CD4-positive, alpha-beta T cell (primary cell): ENCODE measurements at regions not wholly inside any gene's neighbourhood (a gene's known extent, or its start where the extent isn't known, plus 50 kb on each side); places are given as distances from the start of the nearest gene placed in this dataset.

ENCODE experiments used
- ATAC-seq: fragments of 200-7000 bp; cut with Tn5 transposase; one replicate; pipeline ENCODE4 v1.10.0; 2022; ENCODE audit warnings: mild to moderate bottlenecking; ENCODE audit not compliant: poor library complexity
- CTCF ChIA-PET: fragments of 350-600 bp; sonication (Branson Sonifier 250); formaldehyde crosslinking; loops from one replicate; lab custom pipeline; 2021; ENCODE audit warnings: antibody characterized with exemption, inconsistent platforms; lab: Charles Lee
- POLR2A ChIA-PET: fragments of 350-600 bp; sonication (Branson Sonifier 250); formaldehyde crosslinking; loops from one replicate; lab custom pipeline; 2021; ENCODE audit warnings: antibody characterized with exemption, inconsistent platforms; lab: Charles Lee
- DNase-seq, 14 experiments: peaks; one replicate each; pipeline ENCODE4 v3.0.0-alpha.2; 2013 to 2020; ENCODE audit warnings: mixed read lengths in 2 of 14
- H3K27ac ChIP-seq, 2 donors: one replicate each; pipeline versions ENCODE4 v1.5.1 to v1.7.0; 2013; ENCODE audit warnings: low read length in 2 of 2, low read depth in 1 of 2, mild to moderate bottlenecking in 1 of 2
- H3K27me3 ChIP-seq, 2 experiments: 1 replicate in 1 of 2; 2 replicates in 1 of 2; pipeline versions ENCODE4 v1.6.1 to v1.7.0; 2013; ENCODE audit warnings: low read length in 2 of 2, control low read depth in 1 of 2, mild to moderate bottlenecking in 1 of 2, moderate library complexity in 1 of 2; ENCODE audit not compliant: insufficient read depth in 2 of 2, control insufficient read depth in 1 of 2
- H3K36me3 ChIP-seq: one replicate; pipeline ENCODE4 v1.6.1; 2013; ENCODE audit warnings: low read length, control low read depth; ENCODE audit not compliant: insufficient read depth
- H3K4me1 ChIP-seq: one replicate; pipeline ENCODE4 v1.6.1; 2013; ENCODE audit warnings: low read length, control low read depth; ENCODE audit not compliant: insufficient read depth
- H3K4me3 ChIP-seq: one replicate; pipeline ENCODE4 v1.5.1; 2013; ENCODE audit warnings: mild to moderate bottlenecking, low read length, moderate library complexity
- H3K9me3 ChIP-seq, 2 experiments: 1 replicate in 1 of 2; 2 replicates in 1 of 2; pipeline versions ENCODE4 v1.6.1 to v1.7.0; 2013; ENCODE audit warnings: low read length in 2 of 2, mild to moderate bottlenecking in 2 of 2, control low read depth in 1 of 2, moderate library complexity in 1 of 2; ENCODE audit not compliant: control insufficient read depth in 1 of 2, insufficient read depth in 1 of 2
- H3K27ac Mint-ChIP-seq: one replicate; pipeline ENCODE4 v1.8.0; 2020; ENCODE audit warnings: mixed read lengths
- H3K27me3 Mint-ChIP-seq: one replicate; pipeline ENCODE4 v1.8.0; 2021; ENCODE audit warnings: mixed read lengths
- H3K36me3 Mint-ChIP-seq: one replicate; pipeline ENCODE4 v1.8.0; 2021; ENCODE audit warnings: low read depth, mixed read lengths
- H3K4me1 Mint-ChIP-seq: one replicate; pipeline ENCODE4 v1.8.0; 2021; ENCODE audit warnings: low read depth, mixed read lengths
- H3K4me3 Mint-ChIP-seq: one replicate; pipeline ENCODE4 v1.8.0; 2020; ENCODE audit warnings: mild to moderate bottlenecking, mixed read lengths
- H3K9me3 Mint-ChIP-seq: one replicate; pipeline ENCODE4 v1.8.0; 2020; ENCODE audit warnings: mixed read lengths
- intact Hi-C, 2 experiments: fragments of 100-400 bp; cut with DNase I in 1 of 2; cut with micrococcal nuclease in 1 of 2; formaldehyde crosslinking; loops; one replicate each; pipeline versions ENCODE4 v1.15.1 to v1.9.0; 2023 to 2025; cut with DNase I, micrococcal nuclease
- TF ChIP-seq, protein P1 (sequence below): fragments of 200-600 bp; IDR thresholded peaks from one replicate; pipeline ENCODE4 v1.8.0; 2022; ENCODE audit warnings: antibody characterized with exemption, mild to moderate bottlenecking

DNA sequence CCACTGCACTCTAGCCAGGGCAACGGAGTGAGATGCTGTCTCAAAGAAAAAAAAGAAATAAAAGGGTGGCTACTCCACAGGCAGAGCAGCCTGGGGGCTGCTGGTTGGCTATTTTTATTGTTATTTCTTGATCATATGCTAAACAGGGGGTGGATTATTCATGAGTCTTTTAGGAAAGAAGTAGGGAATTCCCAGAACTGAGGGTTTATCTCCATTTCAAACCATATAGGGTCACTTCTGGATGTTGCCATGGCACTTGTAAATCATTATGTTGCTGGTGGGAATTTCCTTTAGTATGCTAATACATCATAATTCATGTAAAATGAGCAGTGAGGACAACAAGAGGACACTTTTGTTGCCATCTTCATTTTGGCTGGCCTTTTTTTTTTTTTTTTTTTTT is 52.1 kb upstream of the GHITM start:
- no peaks in the 10 kb centered on the region for H3K4me1 ChIP-seq
- ChIA-PET POLR2A (no interaction called here), CTCF (no interaction called here)
- Mint-ChIP-seq H3K9me3 (peaks cover 2% of the 10 kb centered on the region), H3K4me1 (no peaks in the 10 kb centered on the region), H3K27ac (no peak overlapping the region), H3K36me3 (no peaks in the 10 kb centered on the region), H3K27me3 (peaks cover 52% of the 10 kb centered on the region), H3K4me3 (no peak overlapping the region)
- H3K36me3 ChIP-seq: no peaks in the 10 kb centered on the region
- no peak overlapping the region for H3K4me3 ChIP-seq
- intact Hi-C loops: no loop called here
- DNase-seq: no peak
- H3K27ac ChIP-seq: no peak overlapping the region
- no peak for ATAC-seq
- TF ChIP-seq, protein P1, sequence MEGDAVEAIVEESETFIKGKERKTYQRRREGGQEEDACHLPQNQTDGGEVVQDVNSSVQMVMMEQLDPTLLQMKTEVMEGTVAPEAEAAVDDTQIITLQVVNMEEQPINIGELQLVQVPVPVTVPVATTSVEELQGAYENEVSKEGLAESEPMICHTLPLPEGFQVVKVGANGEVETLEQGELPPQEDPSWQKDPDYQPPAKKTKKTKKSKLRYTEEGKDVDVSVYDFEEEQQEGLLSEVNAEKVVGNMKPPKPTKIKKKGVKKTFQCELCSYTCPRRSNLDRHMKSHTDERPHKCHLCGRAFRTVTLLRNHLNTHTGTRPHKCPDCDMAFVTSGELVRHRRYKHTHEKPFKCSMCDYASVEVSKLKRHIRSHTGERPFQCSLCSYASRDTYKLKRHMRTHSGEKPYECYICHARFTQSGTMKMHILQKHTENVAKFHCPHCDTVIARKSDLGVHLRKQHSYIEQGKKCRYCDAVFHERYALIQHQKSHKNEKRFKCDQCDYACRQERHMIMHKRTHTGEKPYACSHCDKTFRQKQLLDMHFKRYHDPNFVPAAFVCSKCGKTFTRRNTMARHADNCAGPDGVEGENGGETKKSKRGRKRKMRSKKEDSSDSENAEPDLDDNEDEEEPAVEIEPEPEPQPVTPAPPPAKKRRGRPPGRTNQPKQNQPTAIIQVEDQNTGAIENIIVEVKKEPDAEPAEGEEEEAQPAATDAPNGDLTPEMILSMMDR: no peak
- peaks cover 0 to 8% of the 10 kb centered on the region in 2 experiments for H3K9me3 ChIP-seq
- peaks cover 0 to 10% of the 10 kb centered on the region in 2 experiments for H3K27me3 ChIP-seq

DNA sequence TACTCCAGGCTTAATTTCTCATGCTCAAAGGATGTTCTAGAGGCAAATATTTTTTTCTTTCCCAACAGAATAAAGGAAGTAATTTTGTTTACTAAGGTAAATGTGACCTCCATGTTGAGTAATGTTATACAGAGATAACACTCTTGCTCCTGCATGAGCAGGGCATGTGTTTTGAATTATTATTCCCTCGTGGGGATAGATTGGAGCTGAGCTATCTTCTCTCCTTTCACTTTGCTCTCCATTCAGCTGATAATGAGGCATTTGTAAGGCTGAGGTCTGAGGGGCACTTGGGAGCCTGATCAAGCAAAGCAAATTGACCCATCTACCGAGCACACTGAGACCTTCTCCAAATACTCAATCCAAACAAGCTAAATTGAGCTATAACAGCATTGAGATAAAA is 50.7 kb upstream of the GHITM start:
- H3K9me3 Mint-ChIP-seq: no peaks in the 10 kb centered on the region
- DNase-seq (no peak), ATAC-seq (no peak)
- peaks cover 40% of the 10 kb centered on the region for H3K27me3 Mint-ChIP-seq
- Histone ChIP-seq H3K4me1 (no peaks in the 10 kb centered on the region), H3K27ac (no peak overlapping the region), H3K27me3 (peaks cover 0 to 10% of the 10 kb centered on the region in 2 experiments), H3K36me3 (no peaks in the 10 kb centered on the region), H3K4me3 (no peak overlapping the region), H3K9me3 (peaks cover 0 to 8% of the 10 kb centered on the region in 2 experiments)
- no peak overlapping the region for H3K27ac Mint-ChIP-seq
- H3K4me3 Mint-ChIP-seq: no peak overlapping the region
- TF ChIP-seq, protein P1: no peak
- no peaks in the 10 kb centered on the region for H3K36me3 Mint-ChIP-seq
- POLR2A ChIA-PET: no interaction called here
- CTCF ChIA-PET: no interaction called here
- no peaks in the 10 kb centered on the region for H3K4me1 Mint-ChIP-seq
- intact Hi-C loops: no loop called here

DNA sequence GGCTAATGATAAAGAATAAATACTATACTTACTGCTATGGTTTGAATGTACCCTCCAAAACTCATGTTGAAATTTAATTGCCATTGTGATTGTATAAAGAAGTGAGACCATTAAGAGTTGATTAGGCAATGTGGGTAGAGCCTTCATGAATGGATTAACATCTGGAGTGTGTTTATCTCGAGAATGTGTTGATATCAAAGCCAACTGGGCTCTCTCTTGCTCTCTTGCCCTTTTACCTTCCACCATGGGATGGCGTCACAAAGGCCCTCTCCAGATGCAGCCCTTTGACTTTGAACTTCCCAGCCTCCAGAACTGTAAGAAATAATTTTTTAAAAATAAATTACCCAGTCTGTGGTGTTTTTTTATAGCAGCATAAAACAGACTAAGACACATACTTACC is 50.1 kb upstream of the GHITM start:
- no peaks in the 10 kb centered on the region for H3K9me3 Mint-ChIP-seq
- DNase-seq: no peak

More for the DNA sequence above, 50.1 kb upstream of the GHITM start:
- H3K4me1 Mint-ChIP-seq: no peaks in the 10 kb centered on the region
- Histone ChIP-seq H3K4me3 (no peak overlapping the region), H3K27me3 (peaks cover 0 to 7% of the 10 kb centered on the region in 2 experiments), H3K36me3 (no peaks in the 10 kb centered on the region), H3K27ac (no peak overlapping the region), H3K4me1 (no peaks in the 10 kb centered on the region), H3K9me3 (peaks cover 0 to 5% of the 10 kb centered on the region in 2 experiments)
- intact Hi-C loops: no loop called here
- no peak for ATAC-seq
- no peaks in the 10 kb centered on the region for H3K36me3 Mint-ChIP-seq
- ChIA-PET POLR2A (no interaction called here), CTCF (no interaction called here)
- no peak overlapping the region for H3K27ac Mint-ChIP-seq
- H3K27me3 Mint-ChIP-seq: peaks cover 36% of the 10 kb centered on the region
- no peak overlapping the region for H3K4me3 Mint-ChIP-seq
- TF ChIP-seq, protein P1: no peak
